Endodermal cell (in vitro differentiated cells): ENCODE measurements at regions not wholly inside any gene's neighbourhood (a gene's known extent, or its start where the extent isn't known, plus 50 kb on each side); places are given as distances from the start of the nearest gene placed in this dataset.
"Not testable (repeated sequence)": the region's sequence is repeated elsewhere in the genome, so short reads cannot be mapped to it uniquely, and the experiment has no call there.

ENCODE experiments used
- DNase-seq: peaks from one replicate; pipeline ENCODE4 v3.0.0-alpha.2; 2017
- H3K27ac ChIP-seq: 2 replicates; pipeline ENCODE4 v1.5.1; 2013; ENCODE audit warnings: mild to moderate bottlenecking, low read depth, low read length, moderate library complexity
- H3K27me3 ChIP-seq: 2 replicates; pipeline ENCODE4 v1.6.1; 2013; ENCODE audit warnings: mild to moderate bottlenecking, low read length, moderate library complexity; ENCODE audit not compliant: insufficient read depth, control insufficient read depth, poor library complexity, severe bottlenecking
- H3K36me3 ChIP-seq: 2 replicates; pipeline ENCODE4 v1.7.0; 2013; ENCODE audit warnings: mild to moderate bottlenecking, low read length, moderate library complexity; ENCODE audit not compliant: control insufficient read depth, insufficient read depth
- H3K4me1 ChIP-seq: one replicate; pipeline ENCODE4 v1.7.0; 2013; ENCODE audit warnings: low read length; ENCODE audit not compliant: control insufficient read depth, insufficient read depth
- H3K4me3 ChIP-seq: 2 replicates; pipeline ENCODE4 v1.5.1; 2013; ENCODE audit warnings: mild to moderate bottlenecking, low read length, moderate library complexity
- H3K9ac ChIP-seq: 2 replicates; pipeline ENCODE4 v1.6.1; 2013; ENCODE audit warnings: mild to moderate bottlenecking, low read length, moderate library complexity; ENCODE audit not compliant: poor library complexity, severe bottlenecking; ENCODE audit errors: extremely low read depth
- H3K9me3 ChIP-seq: 2 replicates; pipeline ENCODE4 v1.6.1; 2013; ENCODE audit warnings: mild to moderate bottlenecking, low read length, moderate library complexity; ENCODE audit not compliant: control insufficient read depth
- H3K27ac Mint-ChIP-seq: 2 replicates; pipeline ENCODE4 v1.8.0; 2020; ENCODE audit warnings: mixed read lengths
- H3K27me3 Mint-ChIP-seq: 2 replicates; pipeline ENCODE4 v1.8.0; 2021; ENCODE audit warnings: mild to moderate bottlenecking, mixed read lengths; ENCODE audit not compliant: insufficient read depth
- H3K36me3 Mint-ChIP-seq: 2 replicates; pipeline ENCODE4 v1.8.0; 2020; ENCODE audit warnings: low read depth, mixed read lengths
- H3K4me1 Mint-ChIP-seq: 2 replicates; pipeline ENCODE4 v1.8.0; 2020; ENCODE audit warnings: mixed read lengths
- H3K4me3 Mint-ChIP-seq: 2 replicates; pipeline ENCODE4 v1.8.0; 2020; ENCODE audit warnings: mild to moderate bottlenecking, moderate library complexity, mixed read lengths
- H3K9me3 Mint-ChIP-seq: 2 replicates; pipeline ENCODE4 v1.8.0; 2020; ENCODE audit warnings: mild to moderate bottlenecking, mixed read lengths
- CTCF ChIP-seq: fragments of 200-600 bp; sonication (generic); conservative IDR thresholded peaks from 2 replicates; pipeline ENCODE4 v1.5.0; 2021; ENCODE audit warnings: antibody characterized with exemption, mild to moderate bottlenecking
- WGBS, 2 experiments: methylation state at CpG; one replicate each; pipeline versions ENCODE4 v1.1.5 to v1.1.7; 2013; ENCODE audit warnings: missing lambda C conversion rate in 2 of 2, mixed read lengths in 1 of 2; ENCODE audit not compliant: insufficient coverage in 1 of 2, insufficient read length in 1 of 2; 5-methylcytosine and 5-hydroxymethylcytosine counted together

- DNase-seq, H3K9ac ChIP-seq, H3K4me3 ChIP-seq, H3K27ac Mint-ChIP-seq, H3K36me3 ChIP-seq, H3K4me3 Mint-ChIP-seq, H3K27me3 Mint-ChIP-seq, H3K27ac ChIP-seq, H3K36me3 Mint-ChIP-seq, H3K27me3 ChIP-seq, H3K4me1 Mint-ChIP-seq, H3K4me1 ChIP-seq: not testable (repeated sequence)
- H3K9me3 Mint-ChIP-seq, result peaks cover 90% of the 10 kb centered on the region
- TF ChIP-seq CTCF, result peak; percentile 18
- H3K9me3 ChIP-seq, result peaks cover 67% of the 10 kb centered on the region
- WGBS, 2 experiments, result 59 to 70% methylated on average over 6 to 11 of the region's 17 CpGs
Measured at GRCh38 chr14:106234525-106235254, 708.3 kb downstream of the TMEM121 start.

GRCh38 chr14:106235356-106236159 is 709.2 kb downstream of the TMEM121 start:
- H3K27me3 ChIP-seq, result no peaks in the 10 kb centered on the region
- H3K9ac ChIP-seq, result no peak overlapping the region
- Mint-ChIP-seq H3K36me3 (no peaks in the 10 kb centered on the region), H3K27ac (no peak overlapping the region), H3K4me1 (no peaks in the 10 kb centered on the region), H3K9me3 (peaks cover 93% of the 10 kb centered on the region), H3K4me3 (no peak overlapping the region), H3K27me3 (no peaks in the 10 kb centered on the region)
- H3K4me1 ChIP-seq, result no peaks in the 10 kb centered on the region
- peaks cover 69% of the 10 kb centered on the region for H3K9me3 ChIP-seq
- no peak for DNase-seq
- no peak overlapping the region for H3K27ac ChIP-seq
- H3K4me3 ChIP-seq, result no peak overlapping the region
- WGBS, 2 experiments, result 74% methylated on average over 10 of the region's 10 CpGs; no CpG with 5 or more reads in 1 of the 2 experiments
- no peak for TF ChIP-seq CTCF
- H3K36me3 ChIP-seq, result no peaks in the 10 kb centered on the region

- no peaks in the 10 kb centered on the region for H3K27me3 Mint-ChIP-seq
- peaks cover 94% of the 10 kb centered on the region for H3K9me3 Mint-ChIP-seq
- H3K9me3 ChIP-seq, result peaks cover 39% of the 10 kb centered on the region
- 65 to 66% methylated on average over 2 to 4 of the region's 6 CpGs for WGBS, 2 experiments
- TF ChIP-seq CTCF, result no peak
- H3K4me3 Mint-ChIP-seq, result no peak overlapping the region
- H3K4me1 Mint-ChIP-seq, result no peaks in the 10 kb centered on the region
- H3K36me3 ChIP-seq, result no peaks in the 10 kb centered on the region
- H3K27ac Mint-ChIP-seq, result no peak overlapping the region
- H3K4me3 ChIP-seq, result peak overlapping the region; percentile 48
- DNase-seq, result no peak
- H3K27ac ChIP-seq, result no peak overlapping the region
- H3K27me3 ChIP-seq, result no peaks in the 10 kb centered on the region
- no peaks in the 10 kb centered on the region for H3K4me1 ChIP-seq
- no peaks in the 10 kb centered on the region for H3K36me3 Mint-ChIP-seq
- H3K9ac ChIP-seq, result no peak overlapping the region
Measured at GRCh38 chr14:106248321-106249192, 722.2 kb downstream of the TMEM121 start.

GRCh38 chr14:106253995-106254394 is 727.6 kb downstream of the TMEM121 start:
- not testable (repeated sequence) for DNase-seq, H3K27ac Mint-ChIP-seq, H3K4me3 ChIP-seq, H3K4me1 Mint-ChIP-seq, H3K27ac ChIP-seq, H3K27me3 Mint-ChIP-seq, H3K4me3 Mint-ChIP-seq, H3K9ac ChIP-seq, H3K4me1 ChIP-seq, H3K36me3 Mint-ChIP-seq, H3K27me3 ChIP-seq, H3K36me3 ChIP-seq
- H3K9me3 ChIP-seq, result peaks cover 55% of the 10 kb centered on the region
- H3K9me3 Mint-ChIP-seq, result peaks cover 84% of the 10 kb centered on the region
- WGBS, 2 experiments, result 60 to 72% methylated on average over 4 to 5 of the region's 5 CpGs
